DOHH2 (cell line): ENCODE measurements at regions not wholly inside any gene's neighbourhood (a gene's known extent, or its start where the extent isn't known, plus 50 kb on each side); places are given as distances from the start of the nearest gene placed in this dataset.

Experiments
- CTCF ChIP-seq: fragments of 200-600 bp; sonication (generic); IDR thresholded peaks from one replicate; pipeline ENCODE4 v1.5.1; 2014; ENCODE audit warnings: antibody characterized with exemption, mild to moderate bottlenecking, low read depth, low read length; ENCODE audit not compliant: poor library complexity, severe bottlenecking
- EZH2phosphoT487 ChIP-seq: fragments of 200-600 bp; sonication (generic); IDR thresholded peaks from 2 replicates; pipeline ENCODE4 v1.6.1; 2017; ENCODE audit warnings: borderline replicate concordance, mild to moderate bottlenecking, antibody characterized with exemption, low read length, moderate library complexity, mixed read lengths

- TF ChIP-seq CTCF: no peak
- TF ChIP-seq EZH2phosphoT487: no peak
Measured at GRCh38 chr12:126055521-126055920, 990.3 kb downstream of the AACS start.
